BE2C (cell line): ENCODE measurements at regions not wholly inside any gene's neighbourhood (a gene's known extent, or its start where the extent isn't known, plus 50 kb on each side); places are given as distances from the start of the nearest gene placed in this dataset.

Source experiments
- DNase-seq: peaks from one replicate; pipeline ENCODE4 v3.0.0-alpha.2; 2020
- H3K27me3 ChIP-seq: fragments of 250-450 bp; sonication (Bioruptor Pico); 2 replicates; pipeline ENCODE4 v1.5.1; 2020; ENCODE audit warnings: mild to moderate bottlenecking
- H3K36me3 ChIP-seq: fragments of 250-450 bp; sonication (Bioruptor Pico); 2 replicates; pipeline ENCODE4 v1.5.1; 2020; ENCODE audit warnings: mild to moderate bottlenecking
- H3K4me1 ChIP-seq: fragments of 250-450 bp; sonication (Bioruptor Pico); 2 replicates; pipeline ENCODE4 v1.5.1; 2020
- H3K4me3 ChIP-seq: 2 replicates; pipeline ENCODE4 v1.5.1; 2011; ENCODE audit warnings: low read depth, low read length
- H3K9me3 ChIP-seq: fragments of 250-450 bp; sonication (Bioruptor Pico); 2 replicates; pipeline ENCODE4 v1.5.1; 2020
- CTCF ChIP-seq: IDR thresholded peaks from 2 replicates; pipeline ENCODE4 v1.5.1; 2012; ENCODE audit warnings: mild to moderate bottlenecking, low read depth, low read length

GRCh38 chr15:24733659-24734058 lies 58.1 kb downstream of the NPAP1 start:
- H3K4me1 ChIP-seq: no peaks in the 10 kb centered on the region
- H3K9me3 ChIP-seq: peaks cover under 1% of the 10 kb centered on the region; the same call in 1 of the 2 replicates
- H3K4me3 ChIP-seq: no peak overlapping the region
- no peak for DNase-seq
- no peaks in the 10 kb centered on the region for H3K27me3 ChIP-seq
- no peak for TF ChIP-seq CTCF
- H3K36me3 ChIP-seq: no peaks in the 10 kb centered on the region

- no peaks in the 10 kb centered on the region for H3K36me3 ChIP-seq
- no peaks in the 10 kb centered on the region for H3K9me3 ChIP-seq
- no peak overlapping the region for H3K4me3 ChIP-seq
- TF ChIP-seq CTCF: no peak
- H3K27me3 ChIP-seq: no peaks in the 10 kb centered on the region
- no peak for DNase-seq
- H3K4me1 ChIP-seq: no peaks in the 10 kb centered on the region
Measured at GRCh38 chr15:24734396-24734795, 58.8 kb downstream of the NPAP1 start.

GRCh38 chr15:24745290-24745689 lies 69.7 kb downstream of the NPAP1 start:
- Histone ChIP-seq H3K9me3 (no peaks in the 10 kb centered on the region), H3K4me3 (no peak overlapping the region), H3K36me3 (no peaks in the 10 kb centered on the region), H3K27me3 (no peaks in the 10 kb centered on the region), H3K4me1 (no peaks in the 10 kb centered on the region)
- DNase-seq: no peak
- no peak for TF ChIP-seq CTCF

- H3K27me3 ChIP-seq: no peaks in the 10 kb centered on the region
- no peak overlapping the region for H3K4me3 ChIP-seq
- no peak for TF ChIP-seq CTCF
- no peak for DNase-seq
- H3K36me3 ChIP-seq: no peaks in the 10 kb centered on the region
- H3K9me3 ChIP-seq: no peaks in the 10 kb centered on the region
- no peaks in the 10 kb centered on the region for H3K4me1 ChIP-seq
Measured at GRCh38 chr15:24746094-24746493, 70.5 kb downstream of the NPAP1 start.

GRCh38 chr15:24747376-24747775 lies 71.8 kb downstream of the NPAP1 start:
- no peak for TF ChIP-seq CTCF
- Histone ChIP-seq H3K27me3 (no peaks in the 10 kb centered on the region), H3K4me3 (no peak overlapping the region), H3K36me3 (no peaks in the 10 kb centered on the region), H3K4me1 (no peaks in the 10 kb centered on the region), H3K9me3 (no peaks in the 10 kb centered on the region)
- DNase-seq: no peak

GRCh38 chr15:24748812-24749439 lies 73.4 kb downstream of the NPAP1 start:
- H3K36me3 ChIP-seq: no peaks in the 10 kb centered on the region
- H3K9me3 ChIP-seq: no peaks in the 10 kb centered on the region
- H3K4me3 ChIP-seq: no peak overlapping the region
- no peak for DNase-seq
- TF ChIP-seq CTCF: no peak
- no peaks in the 10 kb centered on the region for H3K27me3 ChIP-seq
- H3K4me1 ChIP-seq: no peaks in the 10 kb centered on the region
